ENCODE measurements at regions not wholly inside any gene's neighbourhood (a gene's known extent, or its start where the extent isn't known, plus 50 kb on each side); places are given as distances from the start of the nearest gene placed in this dataset.

GRCh38 chr2:155994315-155994714 is 338.2 kb downstream of the NR4A2 start:
- TF ChIP-seq CTCF (IDR thresholded peaks at IDR 0.05) (no peak), POLR2A (IDR thresholded peaks at IDR 0.05) (no peak)
